Skeletal muscle cell (primary cell): ENCODE measurements at regions not wholly inside any gene's neighbourhood (a gene's known extent, or its start where the extent isn't known, plus 50 kb on each side); places are given as distances from the start of the nearest gene placed in this dataset.
A peak's percentile ranks its signal among the peaks of the same experiment; 100 is the strongest.

Experiments used
- DNase-seq: peaks from one replicate; pipeline ENCODE4 v3.0.0-alpha.2; 2010; ENCODE audit warnings: low read depth
- H3K4me3 ChIP-seq: 2 replicates; pipeline ENCODE4 v1.5.1; 2011; ENCODE audit warnings: low read depth, mild to moderate bottlenecking, control low read depth, low read length, moderate library complexity

DNA sequence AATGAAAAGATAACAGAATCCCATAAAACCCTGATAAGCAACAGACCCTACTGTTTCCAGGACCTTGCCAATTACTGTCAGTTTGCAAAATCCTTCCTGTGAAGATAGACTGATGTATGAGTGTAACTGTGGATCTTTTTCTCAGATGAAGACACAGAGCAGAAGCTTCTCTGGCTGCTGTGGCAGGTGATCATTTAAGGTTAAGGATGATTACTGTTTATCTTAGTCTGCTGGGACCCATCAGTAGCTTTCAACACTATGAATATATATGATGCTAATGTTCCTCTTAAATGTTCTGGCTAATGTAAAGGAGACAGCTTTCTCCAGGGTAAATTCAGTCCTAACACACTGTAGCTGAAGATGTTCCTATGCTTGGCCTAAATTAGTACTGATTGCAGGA is 56.0 kb upstream of the CTTNBP2 start:
- H3K4me3 ChIP-seq, result no peak overlapping the region
- DNase-seq, result no peak

DNA sequence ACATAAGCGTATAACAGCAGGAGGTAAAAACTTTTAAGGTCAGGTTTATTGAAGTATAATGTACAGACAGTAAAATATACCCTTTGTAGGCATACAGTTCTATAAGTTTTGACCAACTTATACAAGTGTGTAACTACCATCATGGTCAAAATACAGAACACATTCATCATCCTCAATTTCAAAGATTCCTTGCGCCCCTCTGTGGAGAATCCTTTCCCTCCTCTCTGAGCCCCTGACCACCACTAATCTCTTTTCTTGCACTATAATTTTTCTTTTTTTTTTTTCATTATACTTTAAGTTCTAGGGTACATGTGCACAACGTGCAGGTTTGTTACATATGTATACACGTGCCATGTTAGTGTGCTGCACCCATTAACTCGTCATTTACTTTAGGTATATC is 58.1 kb upstream of the CTTNBP2 start:
- no peak overlapping the region for H3K4me3 ChIP-seq
- no peak for DNase-seq

DNA sequence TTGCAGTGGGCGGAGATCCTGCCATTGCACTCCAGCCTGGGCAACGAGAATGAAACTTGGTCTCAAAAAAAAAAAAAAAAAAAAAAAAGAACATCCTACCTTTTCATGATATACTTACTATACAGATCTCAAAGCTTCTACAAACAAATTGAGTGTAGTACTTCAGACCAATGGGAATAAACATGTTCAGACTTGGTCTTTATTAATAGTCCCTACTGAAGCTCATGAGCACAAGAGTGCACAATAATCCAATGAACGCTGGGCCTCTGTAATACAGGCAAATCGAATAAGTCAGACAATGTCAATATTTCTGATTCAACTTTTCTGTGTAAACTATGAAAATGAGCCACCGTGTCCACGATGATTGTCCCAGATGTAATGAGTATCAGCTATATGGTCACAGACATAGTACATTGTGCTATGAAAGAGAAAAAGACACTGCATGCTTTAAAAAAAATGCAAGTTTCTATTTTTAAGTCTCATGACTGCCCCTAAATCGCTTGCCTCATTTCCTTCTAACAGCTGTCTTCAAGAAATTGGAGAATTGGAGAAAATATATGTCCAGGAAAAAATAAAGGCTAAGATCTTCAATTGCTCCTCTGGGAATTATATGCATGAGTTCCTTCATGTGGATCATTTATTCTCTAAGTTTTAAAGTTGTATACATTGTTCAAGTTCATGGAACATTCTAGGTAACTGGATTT is 64.0 kb upstream of the CTTNBP2 start:
- H3K4me3 ChIP-seq, result no peak overlapping the region

DNA sequence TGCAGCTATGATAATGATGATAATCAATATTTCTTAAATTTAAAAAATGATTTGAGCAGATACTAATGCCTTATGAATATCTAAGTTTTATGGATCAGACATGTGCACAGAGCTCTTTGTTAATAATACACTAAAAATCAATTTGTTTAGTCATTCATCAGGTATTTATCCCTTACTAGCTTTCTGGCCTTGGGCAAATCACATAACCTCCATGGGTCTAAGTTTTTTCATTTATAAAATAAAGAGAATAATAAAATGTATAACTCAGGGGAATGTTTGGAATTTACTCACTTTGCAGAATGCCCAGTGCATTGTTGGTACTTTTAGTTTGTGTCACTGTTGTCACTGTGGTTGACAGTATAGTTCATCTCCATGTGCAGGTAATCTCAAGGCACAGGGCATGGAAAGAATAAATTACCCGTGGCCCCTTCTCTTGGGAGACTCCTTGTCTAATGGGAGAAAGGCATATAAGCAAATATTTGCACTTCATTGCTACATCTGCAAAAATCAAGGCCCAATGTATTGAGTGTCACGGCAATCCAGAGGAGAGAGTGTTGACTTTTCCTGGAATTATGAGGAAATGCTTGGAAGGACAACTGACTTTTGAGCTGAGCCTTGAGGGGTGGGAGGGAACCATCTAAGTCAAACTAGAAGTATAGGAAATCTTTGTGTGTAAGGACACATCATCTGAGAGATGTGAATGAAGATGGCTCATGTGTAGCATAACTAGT is 64.7 kb upstream of the CTTNBP2 start:
- DNase-seq, result no peak
- H3K4me3 ChIP-seq, result no peak overlapping the region

More for the DNA sequence above, 64.0 kb upstream of the CTTNBP2 start:
- DNase-seq, result no peak

DNA sequence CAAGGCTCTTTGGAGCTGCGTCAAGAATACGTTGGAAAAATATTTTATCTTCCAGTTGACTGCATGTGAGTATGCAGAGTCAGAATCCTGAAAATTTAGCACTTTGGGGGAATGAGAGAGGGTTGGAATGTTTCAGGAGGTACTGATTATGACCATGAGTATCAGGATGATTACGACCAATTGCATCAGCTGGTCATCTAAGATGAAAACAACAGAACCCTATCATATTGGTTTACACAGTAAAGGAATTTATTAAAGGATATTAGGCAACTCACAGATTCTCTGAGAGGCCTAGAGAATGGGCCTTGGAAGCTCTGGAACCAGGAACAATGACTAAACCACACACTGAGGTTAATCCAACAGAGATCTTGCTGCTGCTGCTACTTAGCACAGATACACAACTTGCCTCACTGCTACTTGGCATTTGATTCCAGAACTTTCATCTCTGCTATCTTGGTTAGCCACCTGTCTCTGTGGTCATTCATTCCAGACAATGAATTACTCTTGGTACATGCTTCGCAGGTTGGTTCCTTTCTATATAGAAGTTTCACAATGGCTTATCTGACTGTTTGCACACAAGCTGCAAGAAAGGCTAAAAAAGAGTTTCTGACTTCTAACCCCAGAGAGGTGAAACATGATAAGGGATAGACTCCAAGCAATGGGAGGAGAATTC is 68.0 kb upstream of the CTTNBP2 start:
- peak; percentile 8 for DNase-seq
- no peak overlapping the region for H3K4me3 ChIP-seq

DNA sequence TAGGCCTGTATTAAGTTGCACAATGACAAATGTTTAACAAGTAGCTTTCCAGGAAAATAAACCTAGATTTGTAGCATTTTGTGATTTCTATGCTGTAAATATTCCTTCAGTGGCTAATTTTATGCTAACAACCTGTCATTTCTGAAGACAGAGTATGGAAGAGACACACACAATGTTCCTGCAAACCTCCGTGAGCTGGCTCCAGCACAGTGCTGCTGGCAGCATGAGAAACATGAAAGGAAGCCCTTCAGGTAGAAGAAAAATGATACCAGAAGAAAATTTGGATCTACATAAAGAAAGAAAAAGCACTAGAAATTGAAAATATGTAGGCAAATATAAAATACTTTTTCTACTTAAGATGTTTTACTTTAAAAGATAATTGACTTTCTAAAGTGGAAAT is 69.5 kb upstream of the CTTNBP2 start:
- no peak overlapping the region for H3K4me3 ChIP-seq
- no peak for DNase-seq

DNA sequence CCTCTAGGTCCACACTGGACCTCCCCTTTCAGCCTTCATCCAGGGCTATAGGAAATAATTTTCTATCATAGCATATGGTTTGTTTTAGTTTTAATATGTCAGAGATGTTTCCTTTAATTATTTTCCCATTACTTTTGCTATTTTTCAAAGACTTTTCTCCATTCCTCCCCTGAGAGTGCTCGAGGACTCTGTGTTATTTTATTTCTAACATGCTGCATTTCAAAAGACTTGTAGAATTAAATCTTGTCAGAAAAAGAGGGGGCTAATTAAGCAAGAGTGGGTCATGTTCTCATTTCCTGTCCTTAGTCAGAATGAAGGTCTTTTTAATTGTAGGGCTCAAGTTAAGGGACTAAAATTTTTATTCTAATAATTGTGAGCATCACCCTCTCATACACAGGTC is 71.6 kb upstream of the CTTNBP2 start:
- H3K4me3 ChIP-seq, result no peak overlapping the region

DNA sequence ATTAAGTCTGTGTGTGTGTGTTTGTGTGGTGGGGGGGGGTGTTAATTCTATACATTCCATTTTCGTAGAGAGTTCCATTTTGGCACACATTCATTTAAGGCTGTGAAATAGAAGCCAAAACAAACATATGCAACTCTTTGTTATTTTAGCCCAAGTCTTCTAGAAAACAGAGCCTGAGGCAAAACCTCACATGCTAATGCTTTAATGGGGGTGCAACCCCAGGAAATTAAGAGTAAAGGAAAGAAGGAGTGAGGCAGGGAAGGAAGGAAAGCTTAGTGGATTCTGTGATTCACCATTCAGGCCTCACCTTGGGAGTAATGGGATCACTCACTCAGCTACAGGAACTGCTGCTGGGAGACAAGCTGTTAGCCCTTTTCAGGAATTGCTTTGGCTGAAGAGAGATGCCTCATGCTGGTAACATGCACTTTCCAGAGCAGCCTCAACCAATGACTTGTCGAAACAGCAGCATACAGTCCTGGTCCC is 73.0 kb upstream of the CTTNBP2 start:
- H3K4me3 ChIP-seq, result no peak overlapping the region
- peak; percentile 5 for DNase-seq

More for the DNA sequence above, 71.6 kb upstream of the CTTNBP2 start:
- no peak for DNase-seq

DNA sequence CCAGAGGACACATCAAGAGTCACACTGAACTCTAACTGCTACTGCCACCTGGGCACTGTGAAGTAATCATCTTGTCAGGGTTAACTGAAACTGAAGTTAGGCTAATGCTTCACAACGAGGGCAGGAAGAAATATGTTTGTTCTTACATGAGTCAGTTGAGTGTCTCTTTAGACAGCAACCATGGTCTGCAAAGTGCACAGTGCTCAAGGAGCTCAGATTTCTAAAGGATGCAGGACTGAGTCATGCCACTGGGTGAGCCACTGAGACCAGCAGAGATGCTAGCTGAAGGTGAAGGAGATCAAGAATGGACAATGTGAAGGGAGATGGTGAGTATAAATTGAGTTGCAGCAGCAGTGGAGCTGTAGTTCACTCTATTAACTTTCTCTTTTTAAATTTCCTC is 76.0 kb upstream of the CTTNBP2 start:
- H3K4me3 ChIP-seq, result no peak overlapping the region
- DNase-seq, result no peak

DNA sequence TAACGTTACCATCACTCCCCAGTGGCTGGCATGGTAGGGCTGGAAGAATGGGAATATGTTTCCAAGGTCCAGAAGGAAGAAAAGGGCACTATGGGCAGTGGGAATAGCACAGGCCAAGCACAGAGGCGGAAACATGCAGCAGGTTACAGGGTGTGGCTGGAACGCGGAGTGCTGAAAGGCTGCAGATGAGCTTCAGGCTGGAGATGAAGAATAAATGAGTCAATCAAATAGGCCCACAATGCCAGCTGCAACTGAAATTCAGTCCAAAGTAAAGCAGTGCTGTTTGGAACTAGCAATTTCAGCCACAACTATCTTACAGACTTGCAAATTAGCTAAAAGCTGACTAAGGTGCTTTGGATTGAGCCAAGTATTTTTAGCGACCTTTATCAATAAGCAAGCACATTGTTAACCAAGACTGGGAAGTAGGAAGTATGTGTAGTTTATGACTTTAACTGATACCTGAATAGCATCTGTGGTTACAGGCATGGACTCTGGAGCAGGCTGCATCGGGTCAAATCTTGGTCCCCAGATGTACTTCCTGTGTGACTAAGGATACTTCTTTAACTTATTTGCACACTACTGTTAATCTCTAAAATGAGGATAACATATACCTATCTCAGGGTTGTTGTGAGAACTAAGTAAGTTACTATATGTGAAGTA is 77.5 kb upstream of the CTTNBP2 start:
- no peak overlapping the region for H3K4me3 ChIP-seq
- no peak for DNase-seq

DNA sequence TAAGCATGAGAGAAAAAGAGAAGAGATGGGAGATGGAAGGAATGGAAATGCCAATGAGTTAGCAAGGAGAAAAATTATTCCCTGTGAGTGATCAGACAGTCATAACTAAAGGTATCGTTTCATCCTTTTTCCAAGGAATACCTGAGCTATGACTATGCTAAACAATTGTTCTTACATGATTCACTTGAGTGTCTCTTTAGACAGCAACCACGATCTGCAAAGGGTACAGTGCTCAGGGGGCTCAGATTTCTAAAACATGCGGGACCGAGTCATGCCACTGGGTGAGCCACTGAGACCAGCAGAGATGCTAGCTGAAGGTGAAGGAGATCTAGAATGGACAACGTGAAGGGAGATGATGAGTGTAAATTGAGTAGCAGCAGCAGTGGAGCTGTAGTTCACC is 78.0 kb upstream of the CTTNBP2 start:
- no peak for DNase-seq
- H3K4me3 ChIP-seq, result no peak overlapping the region

DNA sequence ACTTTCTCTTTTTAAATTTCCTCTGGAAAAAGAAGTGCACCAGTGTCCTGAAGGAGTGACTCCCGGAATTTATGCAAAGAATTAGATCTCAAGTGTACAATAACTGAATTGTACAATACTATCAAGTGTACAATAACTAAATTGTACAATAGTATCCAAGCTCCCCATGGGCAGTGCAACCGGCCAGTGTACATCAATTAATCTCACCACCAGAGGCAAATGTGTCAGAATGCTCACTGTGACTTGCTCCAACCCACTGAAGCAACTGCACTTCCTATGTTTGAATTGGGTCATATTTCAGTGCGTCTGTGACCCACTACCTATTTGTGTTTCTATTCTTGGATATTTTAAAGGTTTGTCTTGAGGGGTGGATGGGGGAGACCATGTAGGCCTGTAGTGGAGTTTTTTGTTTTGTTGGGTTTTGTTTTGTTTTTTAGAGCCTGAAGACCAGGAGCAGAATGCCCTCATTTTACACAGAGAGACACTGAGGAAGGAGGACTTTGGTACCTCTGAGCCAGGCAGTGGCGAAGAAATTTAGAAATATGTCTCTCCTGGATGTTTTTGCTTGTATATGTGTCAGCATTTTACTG is 78.5 kb upstream of the CTTNBP2 start:
- no peak for DNase-seq
- H3K4me3 ChIP-seq, result no peak overlapping the region

DNA sequence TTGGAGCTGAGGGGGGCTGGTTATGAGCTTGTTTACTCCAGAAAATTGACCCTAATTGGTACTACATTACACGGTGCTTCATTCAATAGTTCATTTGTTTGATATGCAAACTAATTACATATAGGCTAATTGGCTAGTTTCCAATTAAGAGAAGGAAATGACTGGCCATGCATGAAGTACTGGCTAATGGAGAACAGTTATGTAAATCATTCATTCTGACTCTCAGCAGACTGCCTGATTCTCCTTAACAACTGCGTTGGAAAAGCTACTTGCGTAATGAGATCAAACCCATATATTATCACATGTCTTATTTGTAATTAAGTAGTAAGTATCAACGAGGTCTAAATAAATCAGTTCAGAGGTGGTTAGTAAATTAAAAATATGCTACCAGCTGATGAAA is 81.8 kb upstream of the CTTNBP2 start:
- DNase-seq, result no peak

DNA sequence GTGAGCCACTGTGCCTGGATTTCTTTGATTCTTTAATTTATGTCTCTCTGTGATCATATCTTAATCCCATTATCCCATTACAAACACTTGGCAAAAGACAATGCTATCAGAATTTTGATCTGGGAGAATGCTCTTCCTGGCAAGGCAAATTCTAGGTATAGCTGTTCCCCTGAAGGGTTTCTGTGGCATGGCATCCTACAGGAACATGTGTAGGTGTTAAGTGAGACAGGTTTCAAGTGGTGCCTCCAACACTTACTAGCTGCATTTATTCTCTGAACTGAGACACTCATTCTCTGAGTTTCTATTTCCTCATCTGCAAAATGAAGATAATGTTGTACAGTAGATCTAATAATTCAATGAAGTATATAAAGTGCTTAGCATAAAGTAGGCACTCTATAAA is 87.1 kb upstream of the CTTNBP2 start:
- no peak for DNase-seq
- H3K4me3 ChIP-seq, result no peak overlapping the region

More for the DNA sequence above, 81.8 kb upstream of the CTTNBP2 start:
- H3K4me3 ChIP-seq, result no peak overlapping the region

DNA sequence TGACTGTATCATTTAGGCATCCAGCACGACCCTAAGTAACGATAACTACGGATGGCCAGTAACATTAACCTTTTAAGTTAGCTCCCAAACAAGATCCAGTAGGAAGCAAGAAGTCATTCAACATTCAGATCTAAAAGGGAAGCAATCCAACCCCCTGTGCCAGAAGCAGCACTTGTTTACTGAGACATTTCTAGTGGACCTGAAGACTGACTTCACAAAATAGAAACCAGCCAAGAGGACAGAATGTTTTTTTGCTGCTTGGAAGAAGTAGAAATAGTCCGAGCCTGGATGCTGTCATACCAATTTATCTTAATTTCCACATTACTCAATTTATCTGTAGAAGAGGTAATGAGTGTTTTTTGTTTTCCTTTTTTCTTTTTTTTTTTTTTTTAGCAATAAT is 88.0 kb upstream of the CTTNBP2 start:
- no peak overlapping the region for H3K4me3 ChIP-seq
- no peak for DNase-seq

DNA sequence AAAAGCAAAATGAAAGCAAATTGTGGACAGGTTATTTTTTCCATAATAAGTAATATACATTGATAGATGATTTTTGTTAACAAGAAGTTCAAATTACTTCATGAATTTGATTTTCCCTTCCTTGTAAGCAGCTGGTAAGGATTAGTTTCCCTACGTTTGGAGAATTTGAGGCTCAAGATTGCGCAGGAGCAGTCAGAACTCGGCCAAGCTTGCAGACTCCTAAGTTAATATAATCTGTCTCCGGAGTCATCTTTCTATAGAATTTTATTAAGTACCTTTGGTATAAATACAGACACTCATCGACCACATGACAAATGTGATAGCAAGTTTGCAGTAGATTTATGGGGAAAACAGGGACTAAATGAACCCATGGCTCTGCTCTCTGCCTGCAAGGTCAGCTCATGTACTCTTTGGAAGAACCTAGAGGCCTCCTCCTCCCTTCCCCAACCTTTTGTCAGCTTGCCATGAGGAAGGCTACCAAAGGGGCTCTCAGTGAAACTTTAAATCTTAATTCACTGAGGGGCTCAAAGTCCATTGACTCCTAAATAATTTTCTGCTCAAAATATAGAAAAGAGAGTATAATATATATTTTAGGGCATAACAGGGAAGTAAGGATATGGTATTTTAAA is 89.2 kb upstream of the CTTNBP2 start:
- DNase-seq, result no peak
- H3K4me3 ChIP-seq, result no peak overlapping the region

DNA sequence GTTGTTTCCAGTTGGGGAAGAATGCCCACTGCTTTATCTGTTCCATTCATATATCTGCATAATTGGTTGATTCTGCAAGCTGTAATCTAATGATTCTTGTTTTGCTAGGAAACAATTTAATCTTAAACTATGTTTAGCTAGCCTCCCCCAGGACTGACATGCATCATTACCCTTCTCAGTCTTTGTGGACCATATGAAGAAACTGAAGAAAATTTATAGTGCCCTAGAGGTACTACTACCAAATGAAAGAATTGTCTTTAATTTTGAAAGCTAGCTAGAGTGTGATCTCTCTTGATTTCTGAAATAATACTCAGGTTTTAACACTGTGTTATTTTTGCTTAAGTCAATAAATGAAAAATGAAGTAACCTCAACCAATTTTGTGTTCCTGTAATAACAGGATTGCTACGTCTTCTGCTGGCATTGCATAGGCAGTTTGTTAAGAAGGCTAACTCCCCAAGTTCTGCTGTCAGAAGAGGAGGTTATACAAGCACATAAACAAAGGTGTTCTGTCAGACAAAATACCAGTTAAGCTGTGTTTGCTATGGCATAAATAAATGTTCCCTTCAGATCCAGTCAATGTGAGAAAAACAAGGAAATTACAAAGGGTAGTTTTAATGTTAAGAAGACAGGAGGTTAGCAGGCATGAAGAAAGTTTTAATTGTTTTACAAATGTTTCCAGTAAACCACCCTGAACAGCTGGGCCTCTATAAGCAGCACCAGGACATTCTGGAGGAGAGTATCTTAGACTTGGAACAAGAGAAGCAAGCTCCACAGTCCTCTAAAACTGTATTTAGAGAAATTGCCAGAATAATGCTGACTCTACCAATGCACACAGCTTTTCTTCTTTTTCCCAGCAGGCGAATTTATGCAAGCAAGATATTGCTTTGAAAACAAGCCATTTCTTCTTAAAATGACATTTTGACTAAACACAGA is 90.3 kb upstream of the CTTNBP2 start:
- no peak overlapping the region for H3K4me3 ChIP-seq

DNA sequence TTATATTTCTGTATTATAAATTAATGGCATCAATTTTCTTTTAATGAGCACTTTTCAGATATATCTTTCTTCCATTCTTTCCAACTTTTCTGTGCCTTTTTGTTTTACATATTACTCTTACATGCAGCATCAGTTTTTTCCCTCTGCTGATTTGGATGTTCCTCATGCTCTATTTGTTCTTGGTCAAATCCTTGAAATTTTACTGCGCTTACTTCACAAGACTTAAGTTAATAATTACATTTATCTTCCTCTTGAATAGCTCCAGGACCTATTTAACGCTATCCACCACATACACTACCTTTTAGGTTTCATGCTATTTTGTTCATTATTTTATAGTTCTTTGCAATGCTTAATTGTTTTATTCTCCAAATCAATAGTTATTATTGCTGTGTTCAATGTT is 97.6 kb upstream of the CTTNBP2 start:
- DNase-seq, result no peak
- H3K4me3 ChIP-seq, result no peak overlapping the region

More for the DNA sequence above, 90.3 kb upstream of the CTTNBP2 start:
- DNase-seq, result no peak
